GM19351 (cell line): ENCODE measurements at regions not wholly inside any gene's neighbourhood (a gene's known extent, or its start where the extent isn't known, plus 50 kb on each side); places are given as distances from the start of the nearest gene placed in this dataset.
A peak's percentile ranks its signal among the peaks of the same experiment; 100 is the strongest.

Experiments used
- ATAC-seq: cut with Tn5 transposase; IDR thresholded peaks from one replicate; pipeline ENCODE4 v1.9.1; 2021; ENCODE audit warnings: mild to moderate bottlenecking, moderate library complexity; ENCODE audit not compliant: unreplicated experiment

DNA sequence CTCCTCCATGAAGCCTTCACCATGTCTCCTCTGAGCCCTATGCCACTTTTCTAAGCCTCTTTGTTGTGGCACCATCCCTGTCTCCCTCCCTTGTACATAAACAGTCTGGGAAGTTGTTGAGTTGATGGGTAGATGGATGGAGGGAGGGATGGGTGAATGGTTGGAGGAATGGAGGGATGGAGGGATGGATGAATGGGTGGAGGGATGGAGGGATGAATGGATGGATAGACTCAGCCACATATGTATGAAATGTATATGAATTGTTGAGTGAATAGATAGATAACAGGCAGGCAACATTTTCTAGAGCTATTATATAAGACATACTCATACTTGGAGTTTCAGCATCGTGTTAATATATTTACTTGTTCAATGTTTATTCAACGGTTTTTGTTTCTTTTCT is 58.3 kb upstream of the HES1 start:
- no peak for ATAC-seq

GRCh38 chr3:194078045-194078821 is 57.7 kb upstream of the HES1 start:
- no peak for ATAC-seq

- no peak for ATAC-seq
These were observed 56.2 kb upstream of the HES1 start for GRCh38 chr3:194079702-194080172.

DNA sequence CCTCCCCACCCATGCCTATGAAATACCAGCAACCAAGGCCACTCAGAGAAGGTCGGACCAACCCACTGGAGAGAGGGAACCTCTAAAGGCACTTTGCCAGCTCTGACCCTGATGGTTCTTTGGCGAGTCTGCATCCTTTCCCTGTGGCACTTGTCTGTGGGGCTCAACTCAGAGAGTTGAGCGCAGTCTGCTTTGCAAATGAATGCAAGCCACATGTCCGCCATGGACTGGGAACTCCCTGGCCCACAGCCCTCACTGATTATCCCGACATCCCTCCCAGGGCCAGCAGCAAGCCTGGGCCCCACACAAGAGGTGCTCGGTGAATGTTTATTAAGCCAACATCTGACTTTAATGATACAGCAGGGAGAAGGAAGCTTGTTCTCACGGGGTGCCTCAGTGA is 55.5 kb upstream of the HES1 start:
- ATAC-seq: no peak

GRCh38 chr3:194080913-194081800 is 54.8 kb upstream of the HES1 start:
- ATAC-seq: no peak

DNA sequence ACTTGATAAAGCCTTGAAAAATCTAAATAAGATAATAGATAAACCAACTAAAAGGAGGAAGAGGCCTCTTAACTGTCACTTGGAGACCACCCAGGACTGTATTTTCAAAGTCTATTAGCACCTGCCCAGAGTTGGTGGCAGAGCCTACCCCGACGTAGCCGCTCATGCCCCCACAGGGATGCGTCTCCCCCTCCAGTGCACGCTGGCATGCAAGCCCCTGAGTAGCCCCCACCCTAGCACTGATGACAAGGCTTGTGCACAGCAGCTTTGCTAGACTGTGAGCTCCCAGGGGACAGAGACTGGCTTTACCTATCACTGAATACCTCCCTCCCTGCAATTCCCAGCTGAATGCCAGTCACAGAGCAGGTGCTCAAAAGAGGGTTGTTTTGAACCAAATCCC is 54.1 kb upstream of the HES1 start:
- ATAC-seq: no peak

DNA sequence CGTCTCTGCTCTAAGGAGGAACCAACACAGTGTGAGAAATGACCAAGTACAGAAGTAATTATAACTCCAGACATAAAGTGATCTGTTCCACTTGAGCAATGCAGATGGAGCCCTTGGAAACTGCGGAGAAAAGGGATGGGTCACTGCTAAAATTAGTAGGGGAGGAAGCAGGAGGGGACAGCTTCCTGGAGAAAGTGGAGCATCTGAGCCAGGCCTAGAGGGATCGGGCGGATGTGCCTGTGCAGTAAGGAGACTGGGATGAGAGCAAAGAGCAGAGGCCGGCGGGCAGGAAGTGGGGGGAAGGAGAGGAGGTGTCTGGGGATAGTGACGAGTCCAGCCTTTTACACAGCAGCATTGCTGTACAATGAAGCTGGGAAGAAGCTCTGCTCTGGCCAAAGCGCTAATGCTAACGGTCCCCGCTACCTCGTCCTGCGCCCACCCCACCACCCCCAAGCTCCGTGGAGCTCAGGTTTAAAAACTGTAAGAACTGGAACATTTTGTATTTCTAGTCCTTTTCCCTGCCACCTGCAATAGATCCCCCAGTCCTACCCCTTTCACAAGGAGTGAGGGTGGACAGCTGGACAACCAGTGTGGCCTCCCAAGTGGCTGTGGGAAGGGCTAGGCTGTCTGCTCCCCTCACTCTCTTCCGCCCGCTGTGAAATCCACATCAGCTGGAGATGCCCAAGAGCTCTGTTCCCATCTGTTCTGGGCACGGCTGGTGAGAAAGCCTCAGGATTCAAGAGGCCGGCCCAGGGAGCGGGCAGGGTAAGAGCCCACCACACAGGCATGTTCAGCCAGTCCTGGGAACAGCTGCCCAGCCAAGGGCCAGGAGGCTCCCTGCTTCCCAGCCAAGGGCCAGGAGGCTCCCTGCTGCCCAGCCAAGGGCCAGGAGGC is 53.0 kb upstream of the HES1 start:
- no peak for ATAC-seq

DNA sequence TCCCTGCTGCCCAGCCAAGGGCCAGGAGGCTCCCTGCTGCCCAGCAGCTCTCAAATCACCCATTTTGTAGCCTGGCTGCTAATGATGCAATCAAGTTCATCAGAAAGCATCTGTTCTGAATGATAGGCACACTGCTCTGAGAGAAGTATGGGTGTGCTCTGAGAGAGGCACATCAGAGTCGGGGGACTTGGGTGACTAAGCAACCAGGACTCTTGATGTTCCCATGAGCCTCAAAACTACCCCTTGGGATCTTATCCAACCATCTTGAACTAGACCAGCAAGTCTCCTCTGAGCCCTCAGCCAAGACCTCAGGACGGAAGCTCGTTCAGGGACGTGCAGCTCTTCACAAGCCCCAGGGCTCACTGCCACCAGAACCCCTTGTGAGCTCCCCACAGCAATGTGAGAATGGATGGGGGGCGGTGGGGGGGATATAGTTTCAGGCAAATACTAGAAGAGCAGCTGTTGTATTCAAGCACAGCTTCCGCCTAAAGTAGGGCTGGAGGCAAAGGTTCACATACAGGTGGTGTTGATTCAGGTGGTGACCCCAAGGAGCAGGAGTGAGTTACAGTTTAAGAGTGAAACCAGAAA is 52.2 kb upstream of the HES1 start:
- ATAC-seq: peak; percentile 53

DNA sequence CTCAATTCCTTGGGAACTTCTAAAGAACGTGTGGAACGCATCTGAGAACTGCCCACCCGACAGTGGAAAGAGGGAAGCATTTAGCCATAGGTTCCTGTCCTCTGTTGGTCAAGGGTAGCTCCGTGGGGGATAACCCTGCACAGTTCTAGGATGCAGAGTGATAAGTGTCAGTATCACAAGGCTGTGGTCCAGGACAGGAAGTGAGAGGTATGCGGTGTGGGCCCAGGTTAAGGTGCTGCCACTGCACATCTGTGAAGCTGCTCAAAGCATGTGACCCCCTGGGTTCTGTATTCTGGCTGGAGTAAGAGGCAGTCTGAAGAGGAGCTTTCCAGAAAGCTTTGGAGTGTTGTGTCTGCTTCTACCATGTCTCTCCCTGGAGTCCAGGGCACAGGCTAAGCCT is 51.7 kb upstream of the HES1 start:
- peak; percentile 98 for ATAC-seq
